Spleen (tissue), 11 donors: ENCODE measurements at regions not wholly inside any gene's neighbourhood (a gene's known extent, or its start where the extent isn't known, plus 50 kb on each side); places are given as distances from the start of the nearest gene placed in this dataset.

Experiments used
- DNase-seq: peaks from one replicate; pipeline ENCODE4 v3.0.0-alpha.2; 2020
- H3K27ac ChIP-seq, 8 donors: fragments of 200-600 bp; sonication (generic) in 7 of 8; 1 replicate in 4 of 8; 2 replicates in 4 of 8; pipeline versions ENCODE4 v1.5.0 to v1.8.0; 2016 to 2021; ENCODE audit warnings: inconsistent platforms in 4 of 8, mild to moderate bottlenecking in 4 of 8, moderate library complexity in 1 of 8
- H3K27me3 ChIP-seq, 7 donors: fragments of 200-600 bp; sonication (generic) in 6 of 7; replicated peaks in 1 of 7; 1 replicate in 4 of 7; 2 replicates in 3 of 7; pipeline versions ENCODE4 v1.5.0 to v1.8.0; 2016 to 2021; ENCODE audit warnings: inconsistent platforms in 3 of 7, mild to moderate bottlenecking in 1 of 7
- H3K36me3 ChIP-seq, 6 donors: fragments of 200-600 bp; sonication (generic) in 5 of 6; 1 replicate in 4 of 6; 2 replicates in 2 of 6; pipeline versions ENCODE4 v1.5.0 to v1.8.0; 2016 to 2021; ENCODE audit warnings: inconsistent platforms in 2 of 6
- H3K4me1 ChIP-seq, 6 donors: fragments of 200-600 bp; sonication (generic) in 5 of 6; 1 replicate in 3 of 6; 2 replicates in 3 of 6; pipeline versions ENCODE4 v1.5.0 to v1.8.0; 2016 to 2021; ENCODE audit warnings: inconsistent platforms in 3 of 6
- H3K4me3 ChIP-seq, 8 donors: fragments of 200-600 bp; sonication (generic) in 7 of 8; 1 replicate in 4 of 8; 2 replicates in 4 of 8; pipeline versions ENCODE4 v1.5.0 to v1.8.0; 2016 to 2021; ENCODE audit warnings: inconsistent platforms in 4 of 8, mild to moderate bottlenecking in 4 of 8, moderate library complexity in 2 of 8
- H3K9me3 ChIP-seq, 8 donors: fragments of 200-600 bp; sonication (generic) in 7 of 8; 1 replicate in 4 of 8; 2 replicates in 4 of 8; pipeline versions ENCODE4 v1.5.0 to v1.8.0; 2016 to 2021; ENCODE audit warnings: inconsistent platforms in 4 of 8
- CTCF ChIP-seq, 11 experiments: fragments of 200-600 bp in 7 of 11; fragments of 450-650 bp in 4 of 11; sonication (generic) in 4 of 11; IDR thresholded peaks in 8 of 11; conservative IDR thresholded peaks in 3 of 11; 1 replicate in 7 of 11; 2 replicates in 4 of 11; pipeline versions ENCODE4 v1.4.0 to v1.8.0; 2016 to 2021; ENCODE audit warnings: antibody characterized with exemption in 11 of 11, inconsistent platforms in 4 of 11, mild to moderate bottlenecking in 1 of 11
- POLR2A ChIP-seq, 3 donors: fragments of 450-650 bp; IDR thresholded peaks; one replicate each; pipeline ENCODE4 v1.5.1; 2017; ENCODE audit warnings: antibody characterized with exemption in 3 of 3, mild to moderate bottlenecking in 1 of 3
- POLR2AphosphoS5 ChIP-seq, 3 donors: sonication (generic); formaldehyde crosslinking; IDR thresholded peaks; one replicate each; pipeline ENCODE4 v1.5.1; 2017; ENCODE audit warnings: antibody characterized with exemption in 3 of 3
- WGBS, 5 donors: extraction: QIAGEN DNeasy Blood & Tissue Kit in 3 of 5; methylation state at CpG; one replicate each; pipeline versions ENCODE4 v1.1.5 to v1.1.7; 2013 to 2018; 5-methylcytosine and 5-hydroxymethylcytosine counted together
- intact Hi-C: fragments of 100-400 bp; cut with DNase I; formaldehyde crosslinking; loops from one replicate; pipeline ENCODE4 v1.15.0; 2023; ENCODE audit warnings: low total_unique reads
- donor health status: healthy with polysubstance abuse.
- donor health status: DM: no; HTN: no; CAD: no; lungs with moderate emphysema.
- donor health status: DM: no; HTN: no; CAD: no.
- donor health status: Bipolar disorder and iron deficiency.
- donor health status: healthy.
- donor health status: DM: no; HTN: no; CAD: no.
- donor health status: DM: yes; HTN: yes; CAD: no.

- no peak for TF ChIP-seq POLR2A (IDR thresholded peaks at IDR 0.05)
- TF ChIP-seq POLR2AphosphoS5 (IDR thresholded peaks at IDR 0.05): no peak
- TF ChIP-seq CTCF (IDR thresholded peaks at IDR 0.05 in 8 of 11, conservative IDR thresholded peaks at IDR 0.05 in 3 of 11): no peak
- Histone ChIP-seq H3K27me3 (no peaks in the 10 kb centered on the region), H3K4me3 (peak overlapping the region in 1 of 8 donors; percentile 1), H3K9me3 (no peaks in the 10 kb centered on the region), H3K27ac (peak overlapping the region in 6 of 8 donors; percentile 33 to 89 (median 68)), H3K4me1 (peaks cover 0 to 46% (median 15%) of the 10 kb centered on the region in 6 donors), H3K36me3 (no peaks in the 10 kb centered on the region)
- WGBS, 5 donors: 57 to 84% (median 61%) methylated on average over 4 of the region's 4 CpGs
- peak; percentile 72 for DNase-seq
- intact Hi-C loops: no loop called here
Observed at GRCh38 chr3:46132565-46132964, 75.5 kb downstream of the CCR1 start.

- no peak for TF ChIP-seq POLR2A (IDR thresholded peaks at IDR 0.05)
- TF ChIP-seq POLR2AphosphoS5 (IDR thresholded peaks at IDR 0.05): no peak
- TF ChIP-seq CTCF (IDR thresholded peaks at IDR 0.05 in 8 of 11, conservative IDR thresholded peaks at IDR 0.05 in 3 of 11): no peak
- WGBS, 5 donors: 91 to 96% (median 93%) methylated on average over 7 to 8 of the region's 8 CpGs
Observed at GRCh38 chr3:46131884-46132450, 76.1 kb downstream of the CCR1 start.

GRCh38 chr3:46130631-46131310 is 77.3 kb downstream of the CCR1 start:
- 67 to 80% (median 68%) methylated on average over 7 of the region's 7 CpGs for WGBS, 5 donors
- intact Hi-C loops: no loop called here
- DNase-seq: no peak
- Histone ChIP-seq H3K4me3 (peak overlapping the region in 1 of 8 donors; percentile 32), H3K9me3 (no peaks in the 10 kb centered on the region), H3K27me3 (no peaks in the 10 kb centered on the region), H3K4me1 (peaks cover 0 to 53% (median 15%) of the 10 kb centered on the region in 6 donors), H3K36me3 (no peaks in the 10 kb centered on the region), H3K27ac (peak overlapping the region in 7 of 8 donors; percentile 58 to 89 (median 82))
- TF ChIP-seq POLR2AphosphoS5 (IDR thresholded peaks at IDR 0.05) (peak in 1 of 3 donors; percentile 27), POLR2A (IDR thresholded peaks at IDR 0.05) (no peak), CTCF (IDR thresholded peaks at IDR 0.05 in 8 of 11, conservative IDR thresholded peaks at IDR 0.05 in 3 of 11) (no peak)

More at GRCh38 chr3:46131884-46132450, 76.1 kb downstream of the CCR1 start:
- peak; percentile 76 for DNase-seq
- Histone ChIP-seq H3K9me3 (no peaks in the 10 kb centered on the region), H3K4me3 (peak overlapping the region in 1 of 8 donors; percentile 1), H3K27me3 (no peaks in the 10 kb centered on the region), H3K36me3 (no peaks in the 10 kb centered on the region), H3K27ac (peak overlapping the region in 6 of 8 donors; percentile 33 to 89 (median 70)), H3K4me1 (peaks cover 0 to 52% (median 15%) of the 10 kb centered on the region in 6 donors)
- intact Hi-C loops: no loop called here

- H3K4me1 ChIP-seq: peaks cover 0 to 58% (median 20%) of the 10 kb centered on the region in 6 donors
- no peaks in the 10 kb centered on the region for H3K36me3 ChIP-seq
- intact Hi-C loops: no loop called here
- H3K27me3 ChIP-seq: no peaks in the 10 kb centered on the region
- WGBS, 5 donors: 46 to 87% (median 61%) methylated on average over 3 of the region's 3 CpGs
- no peaks in the 10 kb centered on the region for H3K9me3 ChIP-seq
- TF ChIP-seq CTCF (IDR thresholded peaks at IDR 0.05 in 8 of 11, conservative IDR thresholded peaks at IDR 0.05 in 3 of 11) (no peak), POLR2A (IDR thresholded peaks at IDR 0.05) (no peak), POLR2AphosphoS5 (IDR thresholded peaks at IDR 0.05) (no peak)
- H3K4me3 ChIP-seq: peak overlapping the region in 1 of 8 donors; percentile 13
- DNase-seq: no peak
- peak overlapping the region in 7 of 8 donors; percentile 58 to 89 (median 82) for H3K27ac ChIP-seq
Observed at GRCh38 chr3:46129588-46130272, 78.4 kb downstream of the CCR1 start.
